GM11168 (cell line): ENCODE measurements at regions not wholly inside any gene's neighbourhood (a gene's known extent, or its start where the extent isn't known, plus 50 kb on each side); places are given as distances from the start of the nearest gene placed in this dataset.

Experiments used
- in situ Hi-C: fragments of 300-500 bp; cut with MboI; formaldehyde crosslinking; loops from one replicate; pipeline ENCODE4 v1.12.0; 2022; ENCODE audit warnings: low sequenced_read_pairs; ENCODE audit not compliant: unreplicated experiment

- in situ Hi-C loops: no loop called here
Observed at GRCh38 chr18:42578792-42579191, 536.7 kb downstream of the RIT2 start.

GRCh38 chr18:42582266-42582665, 533.2 kb downstream of the RIT2 start:
- in situ Hi-C loops: no loop called here

DNA sequence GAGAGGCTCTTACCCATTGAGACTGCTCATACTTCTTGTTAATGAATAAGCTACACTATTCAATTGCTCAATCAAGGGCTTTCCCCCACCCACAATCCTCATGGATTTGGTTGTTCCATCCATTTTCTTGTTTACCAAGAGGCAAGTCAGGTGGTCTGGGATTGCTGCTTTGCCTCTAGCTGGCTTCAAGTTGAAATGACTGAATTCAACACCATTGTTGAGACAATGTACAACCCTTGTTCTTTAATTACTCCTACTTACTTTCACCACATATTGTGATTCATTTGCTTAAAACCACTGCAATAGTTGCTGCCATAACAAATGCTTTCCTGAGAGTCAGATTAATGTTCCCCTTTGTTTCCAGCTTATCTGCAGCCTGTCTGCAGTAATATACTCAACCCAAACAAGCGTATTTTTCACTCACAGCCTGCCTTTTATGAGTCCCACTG, 532.2 kb downstream of the RIT2 start:
- in situ Hi-C loops: no loop called here

GRCh38 chr18:42586601-42587000, 528.9 kb downstream of the RIT2 start:
- in situ Hi-C loops: no loop called here

- in situ Hi-C loops: no loop called here
Observed at GRCh38 chr18:42588786-42589185, 526.7 kb downstream of the RIT2 start.

GRCh38 chr18:42604820-42605219, 510.7 kb downstream of the RIT2 start:
- in situ Hi-C loops: no loop called here

DNA sequence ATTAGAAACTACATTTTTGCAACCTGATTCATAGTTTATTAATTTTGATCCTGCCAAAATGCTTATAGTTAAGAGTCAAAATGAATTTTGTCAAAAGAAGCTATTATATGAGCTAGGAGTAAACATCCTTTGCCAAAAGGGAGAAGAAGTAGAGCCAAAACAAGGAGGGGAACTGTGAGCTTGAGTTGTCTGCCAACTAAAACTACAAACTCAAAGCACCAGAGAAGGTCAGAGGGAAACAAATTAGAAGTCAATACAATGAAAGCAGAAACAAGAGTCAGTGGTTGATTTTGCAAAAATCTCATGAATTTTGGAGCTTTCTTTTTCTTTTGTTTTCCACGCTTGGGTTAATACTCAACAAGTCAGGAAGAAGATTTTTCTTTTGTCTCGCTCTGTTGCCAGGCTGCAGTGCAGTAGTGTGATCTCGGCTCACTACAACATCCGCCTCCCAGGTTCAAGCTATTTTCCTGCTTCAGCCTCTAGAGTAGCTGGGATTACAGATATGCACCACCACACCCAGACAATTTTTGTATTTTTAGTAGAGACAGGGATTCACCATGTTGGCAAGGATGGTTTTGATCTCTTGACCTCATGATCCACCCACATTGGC, 508.5 kb downstream of the RIT2 start:
- in situ Hi-C loops: no loop called here

- in situ Hi-C loops: no loop called here
Observed at GRCh38 chr18:42611134-42611533, 504.4 kb downstream of the RIT2 start.

- in situ Hi-C loops: no loop called here
Observed at GRCh38 chr18:42614619-42615293, 500.7 kb downstream of the RIT2 start.

GRCh38 chr18:42617221-42617620, 498.3 kb downstream of the RIT2 start:
- in situ Hi-C loops: no loop called here

DNA sequence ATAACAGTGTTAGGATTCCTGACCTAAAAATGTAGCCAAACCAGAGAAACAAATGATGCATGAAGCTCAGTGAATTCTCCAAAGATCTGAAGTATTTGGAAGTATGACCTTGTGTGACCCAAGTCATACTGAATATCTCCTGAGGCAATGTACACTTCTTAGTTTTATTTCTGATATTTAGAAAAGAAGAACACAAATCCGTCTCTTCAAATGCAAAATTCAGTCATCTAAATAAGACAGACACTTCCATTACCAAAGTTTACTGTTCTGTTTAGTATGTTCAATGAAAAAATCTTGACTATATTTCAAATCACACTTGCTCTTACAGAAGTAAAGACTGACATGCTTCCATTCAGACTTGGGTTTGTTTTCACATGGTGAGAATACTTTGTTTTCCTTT, 495.7 kb downstream of the RIT2 start:
- in situ Hi-C loops: no loop called here

GRCh38 chr18:42620657-42621056, 494.8 kb downstream of the RIT2 start:
- in situ Hi-C loops: no loop called here

DNA sequence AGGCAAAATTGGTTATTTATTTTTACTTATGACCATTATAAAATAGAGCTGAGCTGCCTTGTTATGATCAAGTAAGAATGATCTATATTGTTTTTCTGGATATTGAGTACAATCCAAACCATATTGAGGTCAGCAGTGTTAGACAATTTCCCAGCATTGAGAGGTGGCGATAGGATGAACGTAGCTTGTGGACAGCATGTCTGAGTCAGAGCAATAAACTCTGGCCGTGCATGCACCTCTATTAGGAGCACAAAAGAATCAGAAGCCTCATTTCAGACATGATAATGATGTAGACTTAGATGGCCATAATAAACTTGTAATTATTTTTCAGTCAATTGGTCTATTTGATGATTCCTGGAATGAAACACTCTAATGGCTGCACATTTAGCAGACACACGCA, 491.6 kb downstream of the RIT2 start:
- in situ Hi-C loops: no loop called here

- in situ Hi-C loops: no loop called here
Observed at GRCh38 chr18:42632801-42633200, 482.7 kb downstream of the RIT2 start.

- in situ Hi-C loops: no loop called here
Observed at GRCh38 chr18:42635378-42636048, 480.0 kb downstream of the RIT2 start.

GRCh38 chr18:42636309-42636708, 479.2 kb downstream of the RIT2 start:
- in situ Hi-C loops: no loop called here

- in situ Hi-C loops: no loop called here
Observed at GRCh38 chr18:42640160-42640559, 475.3 kb downstream of the RIT2 start.

- in situ Hi-C loops: no loop called here
Observed at GRCh38 chr18:42641996-42642395, 473.5 kb downstream of the RIT2 start.

- in situ Hi-C loops: no loop called here
Observed at GRCh38 chr18:42644729-42645131, 470.8 kb downstream of the RIT2 start.

DNA sequence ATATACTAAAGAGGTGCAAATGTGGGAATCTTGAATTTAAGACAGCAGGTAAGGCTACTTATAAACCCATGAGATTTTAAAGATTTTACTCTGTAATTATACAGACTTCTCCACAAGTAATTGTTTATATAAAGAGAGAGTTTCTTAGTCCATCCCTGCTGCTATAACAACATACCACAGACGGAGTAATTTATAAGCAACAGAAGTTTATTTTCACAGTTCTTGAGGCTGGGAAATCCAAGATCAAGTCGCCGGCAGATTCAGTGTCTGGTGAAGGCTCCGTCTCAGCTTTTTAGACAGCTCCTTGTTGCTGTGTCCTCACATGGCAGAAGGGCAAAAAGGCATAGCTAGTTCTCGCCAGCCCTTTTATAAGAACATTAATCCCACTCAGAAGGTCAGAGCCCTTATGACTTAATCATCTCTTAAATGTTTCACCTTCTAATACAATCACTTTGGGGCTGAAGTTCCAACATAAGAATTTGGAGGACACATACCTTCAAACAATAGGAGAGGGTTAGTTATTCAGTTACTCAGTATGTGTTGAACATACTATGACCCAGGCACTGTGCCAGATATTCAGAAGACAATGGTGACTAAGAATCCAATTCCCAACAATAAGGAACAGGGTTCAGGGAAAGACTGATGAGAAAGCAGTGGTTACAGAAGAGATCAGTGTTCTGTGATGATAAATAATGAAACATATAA, 466.0 kb downstream of the RIT2 start:
- in situ Hi-C loops: no loop called here

DNA sequence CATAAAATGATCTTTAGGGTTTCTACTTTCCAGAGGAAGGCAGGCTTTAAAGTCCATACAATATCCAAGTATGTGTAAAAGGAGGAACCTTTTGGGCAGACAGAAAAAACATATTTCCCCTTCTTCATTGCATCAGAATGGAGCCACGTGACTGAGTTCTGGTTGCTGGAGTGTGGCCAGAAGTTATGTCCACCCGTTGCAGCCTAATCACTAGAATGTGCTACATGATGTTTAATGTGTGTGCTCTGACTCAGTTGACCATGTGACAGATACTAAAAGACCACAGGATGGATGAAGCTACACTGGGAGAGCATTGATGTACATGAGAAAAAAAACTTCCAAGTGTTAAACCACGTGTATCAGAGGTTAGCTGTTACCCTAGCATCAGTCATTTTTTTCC, 460.9 kb downstream of the RIT2 start:
- in situ Hi-C loops: no loop called here
